ENCODE measurements at regions not wholly inside any gene's neighbourhood (a gene's known extent, or its start where the extent isn't known, plus 50 kb on each side); places are given as distances from the start of the nearest gene placed in this dataset.

DNA sequence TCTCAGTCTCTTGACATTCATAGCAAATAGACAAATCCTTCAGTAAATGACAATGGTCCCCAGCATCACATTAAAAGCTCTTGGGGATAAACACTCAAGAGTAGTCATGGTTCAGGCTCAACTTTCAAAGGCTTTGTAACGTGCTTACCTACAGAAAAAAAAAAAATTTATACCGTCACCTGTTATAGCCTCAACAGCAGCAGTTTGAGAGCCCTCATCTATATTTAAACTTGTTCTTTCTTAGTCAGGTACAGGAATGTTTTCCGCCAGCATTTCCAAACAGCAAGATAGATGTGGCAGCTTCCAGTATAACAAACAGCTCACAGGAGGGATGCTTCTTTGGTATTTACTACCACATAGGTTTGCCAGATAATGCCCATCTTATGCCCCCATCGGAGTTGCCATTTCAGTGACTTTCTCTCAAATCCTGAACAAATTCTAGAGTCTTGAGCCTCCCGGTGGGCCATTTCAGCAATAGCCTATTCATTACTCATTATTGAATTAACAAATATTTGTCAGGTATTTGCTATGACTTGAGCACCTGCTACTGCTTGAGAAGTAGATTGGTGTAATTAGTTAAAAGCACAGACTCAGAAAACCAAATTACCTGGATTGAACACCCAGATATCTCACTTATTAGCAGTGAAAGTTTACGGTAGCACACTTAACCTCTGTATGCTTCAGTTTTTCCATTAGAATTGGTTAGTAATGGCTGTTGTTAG lies 470.0 kb downstream of the EBF1 start:
- H3K9ac ChIP-seq (ENCODE audit: control insufficient read depth, extremely low read depth, insufficient read depth, low read length), result no peak overlapping the region
- no peak for FAIRE-seq
- no peaks in the 10 kb centered on the region for H4K20me1 ChIP-seq (ENCODE audit: control insufficient read depth, extremely low read depth, insufficient read depth, low read length)
- H2AFZ ChIP-seq (ENCODE audit: control insufficient read depth, low read length), result no peak overlapping the region
- H3K9me1 ChIP-seq (ENCODE audit: control insufficient read depth, extremely low read depth, insufficient read depth, low read length), result no peaks in the 10 kb centered on the region
- no peaks in the 10 kb centered on the region for H3K4me1 ChIP-seq (ENCODE audit: control insufficient read depth, extremely low read depth, insufficient read depth, low read length)
- H3K9me3 ChIP-seq (ENCODE audit: control insufficient read depth, low read depth, low read length), result no peaks in the 10 kb centered on the region
- H3K27ac ChIP-seq (ENCODE audit: control insufficient read depth, insufficient read depth, low read length), result no peak overlapping the region
- no peaks in the 10 kb centered on the region for H3K79me2 ChIP-seq (ENCODE audit: control insufficient read depth, insufficient read depth, low read length)
- H3K4me3 ChIP-seq (ENCODE audit: control insufficient read depth in 2 of 3, extremely low read depth in 1 of 3, insufficient read depth in 2 of 3, low read depth in 1 of 3, low read length in 3 of 3), result no peak overlapping the region
- dilution Hi-C loops (cut with MboI; ENCODE audit: extremely low pct_ligation_motif_present, low sequenced_read_pairs), result no loop called here
- DNase-seq (ENCODE audit: low read depth, low spot score), result no peak
- no peaks in the 10 kb centered on the region for H3K27me3 ChIP-seq (ENCODE audit: control insufficient read depth, extremely low read depth, insufficient read depth, low read length)
- TF ChIP-seq EZH2 (IDR thresholded peaks at IDR 0.05; ENCODE audit: low read length) (no peak), CTCF (optimal IDR thresholded peaks at IDR 0.05 in 1 of 3, IDR thresholded peaks at IDR 0.05 in 1 of 3, conservative IDR thresholded peaks at IDR 0.05 in 1 of 3; ENCODE audit: extremely low read depth in 1 of 3, insufficient read depth in 2 of 3, low read length in 3 of 3) (no peak)
- no peak overlapping the region for H3K4me2 ChIP-seq (ENCODE audit: control insufficient read depth, extremely low read depth, insufficient read depth, low read depth, low read length)
- H3K36me3 ChIP-seq (ENCODE audit: control insufficient read depth in 2 of 2, extremely low read depth in 1 of 2, insufficient read depth in 2 of 2, low read length in 2 of 2), result no peaks in the 10 kb centered on the region

DNA sequence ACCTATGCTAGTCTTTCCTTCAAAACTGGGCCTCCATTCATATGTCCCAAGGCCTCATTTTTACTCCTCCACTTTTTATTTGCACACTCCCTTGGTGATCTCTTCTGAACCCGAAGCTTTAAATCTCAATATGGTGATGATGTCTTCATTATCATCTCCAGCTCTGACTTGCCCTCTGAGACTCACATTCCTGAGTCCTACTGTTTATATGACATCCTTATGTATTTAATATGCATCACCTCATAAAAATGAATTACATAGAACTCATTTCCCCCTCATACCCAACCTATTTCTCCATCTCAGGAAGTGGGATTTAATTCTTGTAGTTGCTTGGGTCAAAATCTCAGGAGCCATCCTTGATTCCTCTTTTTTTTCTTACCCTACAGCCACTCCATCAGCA lies 473.0 kb downstream of the EBF1 start:
- DNase-seq (ENCODE audit: low read depth, low spot score) (no peak), FAIRE-seq (no peak)
- TF ChIP-seq CTCF (optimal IDR thresholded peaks at IDR 0.05 in 1 of 3, IDR thresholded peaks at IDR 0.05 in 1 of 3, conservative IDR thresholded peaks at IDR 0.05 in 1 of 3; ENCODE audit: extremely low read depth in 1 of 3, insufficient read depth in 2 of 3, low read length in 3 of 3) (no peak), EZH2 (IDR thresholded peaks at IDR 0.05; ENCODE audit: low read length) (no peak)

More for the DNA sequence above, 473.0 kb downstream of the EBF1 start:
- H3K4me1 ChIP-seq (ENCODE audit: control insufficient read depth, extremely low read depth, insufficient read depth, low read length), result no peaks in the 10 kb centered on the region
- H3K4me2 ChIP-seq (ENCODE audit: control insufficient read depth, extremely low read depth, insufficient read depth, low read depth, low read length), result no peak overlapping the region
- no peaks in the 10 kb centered on the region for H3K79me2 ChIP-seq (ENCODE audit: control insufficient read depth, insufficient read depth, low read length)
- H3K9me3 ChIP-seq (ENCODE audit: control insufficient read depth, low read depth, low read length), result no peaks in the 10 kb centered on the region
- H4K20me1 ChIP-seq (ENCODE audit: control insufficient read depth, extremely low read depth, insufficient read depth, low read length), result no peaks in the 10 kb centered on the region
- H3K9me1 ChIP-seq (ENCODE audit: control insufficient read depth, extremely low read depth, insufficient read depth, low read length), result no peaks in the 10 kb centered on the region
- no peak overlapping the region for H3K27ac ChIP-seq (ENCODE audit: control insufficient read depth, insufficient read depth, low read length)
- dilution Hi-C loops (cut with MboI; ENCODE audit: extremely low pct_ligation_motif_present, low sequenced_read_pairs), result no loop called here
- H3K9ac ChIP-seq (ENCODE audit: control insufficient read depth, extremely low read depth, insufficient read depth, low read length), result no peak overlapping the region
- no peaks in the 10 kb centered on the region for H3K36me3 ChIP-seq (ENCODE audit: control insufficient read depth in 2 of 2, extremely low read depth in 1 of 2, insufficient read depth in 2 of 2, low read length in 2 of 2)
- no peaks in the 10 kb centered on the region for H3K27me3 ChIP-seq (ENCODE audit: control insufficient read depth, extremely low read depth, insufficient read depth, low read length)
- no peak overlapping the region for H3K4me3 ChIP-seq (ENCODE audit: control insufficient read depth in 2 of 3, extremely low read depth in 1 of 3, insufficient read depth in 2 of 3, low read depth in 1 of 3, low read length in 3 of 3)
- no peak overlapping the region for H2AFZ ChIP-seq (ENCODE audit: control insufficient read depth, low read length)

Measured in keratinocyte (primary cell).